Right lung (tissue), 2 donors: ENCODE measurements at regions not wholly inside any gene's neighbourhood (a gene's known extent, or its start where the extent isn't known, plus 50 kb on each side); places are given as distances from the start of the nearest gene placed in this dataset.
"Not testable (repeated sequence)": the region's sequence is repeated elsewhere in the genome, so short reads cannot be mapped to it uniquely, and the experiment has no call there.

Source experiments
- DNase-seq, 2 donors: peaks; one replicate each; pipeline ENCODE4 v3.0.0-alpha.2; 2013

DNA sequence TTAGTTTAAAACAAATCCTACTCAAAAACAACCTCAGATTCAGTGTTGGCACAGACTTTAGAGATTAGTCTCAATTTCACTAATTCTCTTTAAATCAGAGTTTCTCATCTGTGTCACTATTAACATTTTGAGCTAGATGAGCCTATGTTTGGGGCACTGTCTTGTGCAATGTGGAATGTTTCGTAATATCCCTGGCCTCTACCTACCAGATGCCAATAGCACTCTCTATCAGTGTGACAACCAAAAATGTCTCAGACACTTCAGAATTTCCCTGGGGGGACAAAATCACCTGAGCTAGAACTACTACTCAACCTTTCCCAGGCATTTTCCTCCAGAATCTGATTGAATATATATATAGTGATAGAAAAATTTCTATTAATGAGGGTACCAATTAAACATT, 465.2 kb upstream of the RGMB start:
- no peak for DNase-seq

DNA sequence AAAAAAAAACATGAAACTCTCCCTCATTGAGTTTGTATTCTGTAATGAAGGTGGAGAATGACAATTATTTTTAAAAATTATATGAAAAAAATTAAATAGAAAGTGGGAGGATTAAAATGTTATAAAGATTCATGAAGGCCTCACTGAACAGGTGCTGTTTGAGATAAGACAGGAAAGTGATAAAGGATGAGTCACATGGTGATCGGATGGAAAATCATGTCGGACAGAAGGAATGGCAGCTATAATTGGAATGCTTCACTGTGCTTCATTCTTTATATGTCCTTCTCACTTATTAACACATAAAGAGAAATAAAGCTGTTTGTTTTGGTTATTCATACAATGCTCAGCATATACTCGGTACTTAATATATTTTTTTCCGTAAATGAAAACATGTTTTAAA, 464.5 kb upstream of the RGMB start:
- DNase-seq: no peak

DNA sequence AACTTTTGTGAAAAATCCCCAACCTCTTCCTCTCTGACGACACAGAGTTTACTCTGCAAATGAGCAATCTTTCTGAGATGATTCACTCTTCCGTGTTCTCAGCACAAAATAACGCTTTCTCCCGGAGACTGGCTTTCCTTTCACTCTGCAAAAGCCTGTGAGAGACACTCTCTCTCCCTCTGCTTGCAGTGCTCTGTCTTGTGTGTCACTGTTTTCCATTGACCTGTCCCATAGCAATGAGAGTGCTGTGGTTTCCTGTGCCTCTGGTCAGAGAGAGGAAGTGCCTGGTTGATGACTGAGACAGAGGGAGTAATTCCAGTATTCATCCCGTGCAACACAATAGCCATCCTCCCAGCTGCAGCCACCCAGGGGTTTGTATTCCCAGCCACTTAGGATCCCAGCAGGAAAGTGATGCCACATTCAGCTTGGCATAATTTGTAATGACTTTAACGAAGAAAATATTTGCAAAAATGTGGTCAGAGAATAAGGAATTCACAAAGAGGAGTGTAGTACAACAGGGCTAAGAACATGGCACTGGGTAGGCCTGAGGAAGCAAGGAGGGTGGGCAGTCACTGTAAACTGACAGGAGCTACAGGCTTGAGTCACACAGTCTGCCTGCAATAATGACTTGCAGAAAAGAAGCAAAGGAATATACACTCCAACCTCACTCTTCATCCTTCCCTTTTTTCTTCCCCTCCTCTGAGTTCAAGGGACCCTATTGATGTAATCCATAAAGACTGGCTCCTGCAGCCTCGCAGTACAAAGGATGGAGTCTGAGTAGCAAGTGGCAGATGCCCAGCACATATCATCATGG, 463.5 kb upstream of the RGMB start:
- no peak for DNase-seq

DNA sequence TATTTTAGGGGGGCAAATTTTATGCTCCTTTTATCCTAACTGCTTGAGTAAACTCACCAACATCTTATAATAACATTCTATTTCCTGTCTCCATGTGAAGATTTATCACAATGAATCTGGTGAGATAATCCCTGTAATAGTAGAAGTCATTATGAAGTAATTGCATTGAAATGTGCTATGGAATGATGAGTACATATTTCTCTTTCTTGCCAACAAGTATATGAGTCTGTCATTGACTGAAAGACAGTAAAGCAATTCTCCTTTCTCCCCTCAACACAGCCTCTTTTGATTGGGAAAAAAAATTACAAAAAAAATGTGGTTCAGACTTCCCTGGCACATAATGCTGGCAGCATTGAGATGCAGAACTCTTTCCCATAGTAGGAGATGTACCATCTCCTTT, 459.2 kb upstream of the RGMB start:
- DNase-seq: no peak

DNA sequence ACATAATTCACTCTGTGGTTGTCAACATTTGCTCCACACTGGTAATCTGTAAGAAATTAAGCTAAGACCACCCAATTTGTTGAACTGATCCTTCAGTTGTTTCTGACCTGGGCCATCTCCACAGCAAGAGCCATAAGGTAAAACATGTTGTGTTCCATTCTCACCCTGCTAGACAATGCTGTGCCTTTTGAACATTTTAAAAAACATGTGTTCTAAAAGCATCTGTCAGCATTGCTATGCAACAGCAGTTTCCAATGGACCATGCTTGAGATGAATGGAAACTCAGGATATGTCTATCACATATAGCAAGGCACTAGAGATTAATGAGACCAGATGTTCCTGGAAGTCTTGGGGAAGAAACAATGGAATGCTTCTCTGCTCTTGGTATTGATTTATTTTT, 455.1 kb upstream of the RGMB start:
- DNase-seq: no peak

DNA sequence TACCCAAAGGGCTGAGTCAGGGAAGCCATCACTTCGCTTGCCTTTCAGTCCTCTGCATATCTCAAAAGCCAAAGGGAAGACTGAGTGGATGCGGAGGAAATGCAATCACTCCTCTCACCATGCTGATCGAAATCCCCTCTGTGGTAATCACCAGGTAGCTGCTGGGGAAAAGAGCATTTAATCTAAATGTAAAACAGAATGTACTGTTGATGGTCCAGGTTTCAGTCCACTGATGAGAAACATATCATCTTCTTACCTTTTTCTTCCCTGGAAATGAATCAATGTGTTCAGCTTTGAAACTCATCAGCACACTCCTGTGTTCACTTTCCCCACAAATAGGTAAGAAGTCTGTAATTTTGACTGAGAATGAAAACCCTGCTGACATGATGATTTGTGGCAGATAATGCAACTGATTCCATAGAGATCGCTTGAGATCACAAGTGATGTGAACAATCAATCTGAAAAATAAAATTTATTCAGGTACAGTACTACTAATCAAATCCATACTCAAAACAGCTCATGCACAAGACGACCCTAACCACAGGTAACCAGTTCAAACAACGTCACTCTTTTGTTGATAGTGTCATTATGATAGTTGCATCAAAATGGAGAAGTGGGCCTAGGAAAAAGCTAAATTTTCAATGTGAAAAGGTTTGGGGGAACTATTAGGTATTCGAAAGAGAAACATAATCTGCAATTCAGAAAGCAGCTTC, 454.0 kb upstream of the RGMB start:
- no peak for DNase-seq

DNA sequence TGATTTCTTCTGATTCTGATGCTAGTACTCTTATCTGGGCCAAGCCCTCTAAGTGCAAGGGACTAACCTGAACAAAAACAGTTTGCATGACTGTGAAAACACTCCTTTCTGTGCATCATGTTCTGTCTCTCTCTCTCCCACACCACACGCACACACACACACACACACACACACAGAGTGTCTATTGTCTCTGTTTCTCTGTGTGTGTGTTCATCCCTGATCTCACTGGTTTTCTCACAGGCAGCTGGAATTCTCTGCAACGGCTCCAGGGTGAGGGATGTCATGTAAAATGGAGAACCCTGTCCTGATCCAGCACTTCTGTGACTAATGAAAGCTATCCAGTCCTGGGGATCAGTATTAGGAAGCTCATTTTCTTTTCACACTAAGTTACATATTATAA, 453.1 kb upstream of the RGMB start:
- DNase-seq: no peak

DNA sequence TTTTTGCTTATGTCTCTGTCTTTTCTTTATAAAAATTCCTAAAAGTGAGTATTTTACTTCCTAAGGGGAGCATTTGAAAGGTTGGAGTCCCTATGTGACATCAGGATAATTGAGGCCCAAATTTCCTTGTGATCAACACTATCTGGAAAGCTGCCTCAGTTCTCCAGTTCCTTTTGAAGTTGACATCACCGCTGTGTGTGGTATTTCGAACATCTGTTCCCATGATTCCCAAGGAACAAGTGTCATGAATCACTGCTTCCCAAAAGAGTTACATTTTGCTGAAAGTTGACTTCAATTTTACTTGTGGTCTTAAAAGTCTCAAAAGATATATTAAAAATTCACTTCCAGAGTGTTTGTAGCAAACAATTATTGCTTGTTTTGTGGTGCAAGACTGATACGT, 452.1 kb upstream of the RGMB start:
- no peak for DNase-seq

DNA sequence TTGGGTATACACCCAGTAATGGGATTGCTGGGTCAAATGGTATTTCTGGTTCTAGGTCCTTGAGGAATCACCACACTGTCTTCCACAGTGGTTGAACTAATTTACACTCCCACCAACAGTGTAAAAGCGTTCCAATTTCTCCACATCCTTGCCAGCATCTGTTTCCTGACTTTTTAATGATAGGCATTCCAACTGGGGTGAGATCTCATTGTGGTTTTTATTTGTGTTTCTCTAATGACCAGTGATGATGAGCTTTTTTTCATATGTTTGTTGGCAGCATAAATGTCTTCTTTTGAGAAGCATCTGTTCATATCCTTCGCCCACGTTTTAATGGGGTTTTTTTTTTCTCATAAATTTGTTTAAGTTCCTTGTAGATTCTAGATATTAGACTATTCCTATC, 448.3 kb upstream of the RGMB start:
- DNase-seq: not testable (repeated sequence)

DNA sequence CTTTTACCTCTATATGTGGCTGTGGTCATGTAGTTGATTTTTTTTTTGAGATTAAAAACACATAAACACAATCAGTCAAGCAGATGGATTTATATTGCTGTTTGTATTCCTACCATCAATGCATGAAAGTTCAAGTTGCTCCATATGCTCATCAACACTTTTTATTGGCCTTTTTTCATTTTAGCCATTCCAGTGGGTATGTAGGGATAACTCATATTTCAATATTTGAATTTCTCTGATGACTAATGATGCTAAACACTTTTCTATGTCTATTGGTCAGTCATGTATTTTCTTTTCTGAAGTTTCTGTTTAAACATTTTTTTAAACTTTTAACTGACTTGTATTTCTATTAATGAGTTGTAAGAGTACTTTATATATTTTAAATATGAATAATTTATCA, 445.4 kb upstream of the RGMB start:
- DNase-seq: no peak

DNA sequence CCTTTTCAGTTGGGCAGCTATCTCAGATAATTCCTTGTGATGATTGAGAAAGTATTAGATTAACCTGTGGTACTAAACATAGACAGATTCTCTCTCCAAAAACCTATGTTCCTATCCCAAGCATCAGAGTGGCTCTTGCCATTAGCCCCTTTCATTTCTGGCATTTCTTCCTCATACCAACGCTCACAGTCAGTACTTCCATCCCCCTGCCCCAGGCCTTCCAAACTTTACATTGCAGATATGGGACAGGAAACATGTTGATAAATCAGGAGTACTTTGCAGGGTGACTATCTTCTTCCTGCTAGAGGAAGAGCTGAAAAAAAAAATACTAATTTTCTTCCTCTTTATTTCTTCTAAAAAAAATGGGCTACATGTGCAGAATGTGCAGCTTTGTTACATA, 442.6 kb upstream of the RGMB start:
- no peak for DNase-seq

DNA sequence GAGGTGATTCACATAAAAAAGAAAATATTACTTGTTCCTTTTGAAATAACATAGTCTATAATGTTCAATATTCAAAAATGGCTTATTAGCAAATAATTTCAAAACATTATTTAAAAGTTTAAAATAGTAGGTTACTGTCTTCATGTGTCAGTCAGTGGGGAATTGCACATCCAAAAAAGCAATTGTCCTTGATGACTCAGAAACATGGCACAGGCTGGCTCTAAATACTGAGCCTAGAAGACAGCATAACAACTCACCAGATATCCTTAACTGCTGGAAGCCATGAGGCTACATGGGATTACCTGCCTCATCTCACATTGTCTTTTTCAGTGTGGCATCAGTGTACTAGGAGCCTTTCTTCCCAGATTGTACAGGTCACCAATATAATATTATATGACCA, 439.5 kb upstream of the RGMB start:
- DNase-seq: no peak

DNA sequence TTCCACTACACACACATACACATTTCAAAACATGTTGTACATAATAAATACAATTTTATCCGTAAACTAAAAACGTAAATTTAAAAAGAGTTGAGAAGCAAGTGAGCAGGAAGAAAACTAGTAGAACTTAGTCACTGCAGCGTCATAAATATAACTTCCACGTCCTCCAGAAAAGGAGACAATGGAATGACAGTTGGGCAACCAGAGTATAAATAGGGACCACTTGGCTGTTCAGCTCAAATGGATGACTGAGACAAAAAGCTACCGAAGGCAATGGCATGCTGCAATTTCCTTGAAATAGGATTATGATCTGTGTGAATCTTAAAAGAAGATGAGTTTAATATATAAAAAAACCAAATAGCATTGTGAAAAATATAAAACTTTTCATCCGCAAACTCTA, 438.5 kb upstream of the RGMB start:
- no peak for DNase-seq

DNA sequence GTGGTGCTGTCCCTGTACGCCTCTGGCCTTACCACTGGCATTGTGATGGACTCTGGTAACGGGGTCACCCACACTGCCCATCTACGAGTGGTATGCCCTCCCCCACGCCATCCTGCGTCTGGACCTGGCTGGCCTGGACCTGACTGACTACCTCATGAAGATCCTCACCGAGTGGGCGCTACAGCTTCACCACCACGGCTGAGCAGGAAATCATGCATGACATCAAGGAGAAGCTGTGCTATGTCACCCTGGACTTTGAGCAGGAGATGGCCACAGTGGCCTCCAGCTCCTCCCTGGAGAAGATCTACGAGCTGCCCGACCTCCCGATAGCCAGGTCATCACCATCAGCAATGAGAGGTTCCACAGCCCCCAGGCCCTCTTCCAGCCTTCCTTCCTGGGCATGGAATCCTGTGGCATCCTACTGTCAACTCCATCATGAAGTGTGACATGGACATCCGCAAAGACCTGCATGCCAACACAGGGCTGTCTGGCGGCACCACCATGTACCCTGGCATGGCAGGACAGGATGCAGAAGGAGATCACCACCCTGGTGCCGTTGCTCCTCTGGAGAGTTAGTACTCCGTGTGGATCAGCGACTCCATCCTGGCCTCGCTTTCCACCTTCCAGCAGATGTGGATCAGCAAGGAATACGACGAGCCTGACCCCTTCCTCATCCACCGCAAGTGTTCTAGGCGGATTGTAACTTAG, 434.2 kb upstream of the RGMB start:
- no peak for DNase-seq

DNA sequence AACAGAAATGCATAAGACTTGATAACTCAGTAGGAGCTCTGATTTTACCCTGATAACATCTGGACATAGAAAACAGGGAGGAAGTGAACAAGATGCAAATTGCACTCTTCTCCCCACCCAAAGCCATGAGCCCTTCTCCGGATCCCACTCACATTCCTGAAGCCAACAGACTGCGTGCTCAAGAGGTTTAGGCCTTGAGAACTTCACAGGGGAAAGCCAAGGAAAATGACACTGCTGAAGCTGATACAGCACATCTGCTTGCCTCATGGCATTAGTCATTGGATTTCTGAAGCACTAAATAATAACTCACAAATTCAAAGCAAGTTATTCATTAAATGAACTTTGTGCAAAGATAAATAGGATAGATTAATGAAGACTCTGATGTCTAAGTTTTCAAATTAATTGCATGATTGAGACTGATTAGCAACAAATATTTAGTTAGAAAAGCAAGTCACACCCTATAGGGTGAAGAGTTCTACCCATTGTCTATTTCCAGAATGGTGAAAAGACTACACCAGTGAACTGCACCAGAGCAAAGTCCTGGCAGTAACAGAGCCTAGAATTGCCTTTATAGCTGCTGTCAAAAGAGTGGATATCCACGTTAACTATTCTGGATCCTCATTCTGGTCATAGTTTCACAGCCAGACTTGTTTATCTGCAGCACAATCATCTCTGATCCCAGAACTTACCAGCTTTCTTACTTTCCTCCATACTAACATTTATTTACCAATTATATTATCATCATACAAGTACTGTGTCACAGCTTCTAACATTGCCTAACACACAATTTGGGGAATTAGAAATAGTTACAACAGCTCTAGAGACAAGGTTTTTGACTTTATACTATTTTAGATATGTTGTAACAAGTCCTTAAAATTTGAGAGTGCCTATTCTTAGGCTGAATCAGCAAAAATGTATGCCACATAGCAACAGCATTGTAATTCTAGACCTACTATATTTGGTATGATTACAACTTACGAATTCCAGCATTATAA, 432.1 kb upstream of the RGMB start:
- DNase-seq: no peak

DNA sequence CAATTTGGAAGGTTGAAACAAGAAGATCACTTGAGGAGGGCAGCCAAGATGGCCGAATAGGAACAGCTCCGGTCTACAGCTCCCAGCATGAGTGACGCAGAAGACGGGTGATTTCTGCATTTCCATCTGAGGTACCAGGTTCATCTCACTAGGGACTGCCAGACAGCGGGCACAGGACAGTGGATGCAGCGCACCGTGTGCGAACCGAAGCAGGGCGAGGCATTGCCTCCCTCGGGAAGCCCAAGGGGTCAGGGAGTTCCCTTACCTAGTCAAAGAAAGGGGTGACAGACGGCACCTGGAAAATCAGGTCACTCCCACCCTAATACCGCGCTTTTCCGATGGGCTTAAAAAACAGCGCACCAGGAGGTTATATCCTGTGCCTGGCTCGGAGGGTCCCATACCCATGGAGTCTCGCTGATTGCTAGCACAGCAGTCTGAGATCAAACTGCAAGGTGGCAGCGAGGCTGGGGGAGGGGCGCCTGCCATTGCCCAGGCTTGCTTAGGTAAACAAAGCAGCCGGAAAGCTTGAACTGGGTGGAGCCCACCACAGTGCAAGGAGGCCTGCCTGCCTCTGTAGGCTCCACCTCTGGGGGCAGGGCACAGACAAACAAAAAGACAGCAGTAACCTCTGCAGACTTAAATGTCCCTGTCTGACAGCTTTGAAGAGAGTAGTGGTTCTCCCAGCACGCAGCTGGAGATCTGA, 430.4 kb upstream of the RGMB start:
- DNase-seq: not testable (repeated sequence)

DNA sequence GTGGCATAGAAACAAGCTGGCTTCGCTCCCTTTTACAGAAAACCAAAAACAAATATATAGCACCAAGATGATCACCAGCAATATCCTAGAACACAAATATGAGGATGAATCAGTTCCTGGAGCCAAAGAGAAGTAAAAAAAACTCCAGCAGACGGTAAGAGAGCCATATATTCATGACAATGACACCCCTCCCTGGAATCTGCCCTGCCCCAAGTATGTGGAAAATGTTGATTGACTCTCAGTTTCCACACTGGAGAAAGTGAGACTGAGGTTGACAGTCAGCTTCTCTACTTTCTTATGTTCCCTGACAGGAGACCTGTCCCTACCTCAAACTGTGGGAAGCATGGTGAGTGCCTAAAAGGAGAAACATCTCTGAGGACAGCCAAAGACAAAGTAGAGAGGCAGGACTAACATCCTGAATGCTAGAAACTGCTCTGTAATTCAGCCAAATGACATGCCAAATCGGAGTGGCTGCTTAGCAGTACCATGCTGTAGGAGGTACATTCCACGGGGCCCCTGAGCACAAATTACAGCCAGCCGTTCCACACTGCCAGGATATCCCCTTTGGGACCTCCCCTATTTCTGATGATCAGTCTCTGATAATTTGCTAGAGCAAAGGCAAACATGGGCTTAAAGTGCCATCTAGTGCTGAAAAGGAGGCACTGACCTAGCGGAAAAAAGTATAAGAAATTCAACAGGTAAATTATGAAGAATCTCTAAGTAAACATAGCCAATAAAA, 424.0 kb upstream of the RGMB start:
- DNase-seq: no peak

DNA sequence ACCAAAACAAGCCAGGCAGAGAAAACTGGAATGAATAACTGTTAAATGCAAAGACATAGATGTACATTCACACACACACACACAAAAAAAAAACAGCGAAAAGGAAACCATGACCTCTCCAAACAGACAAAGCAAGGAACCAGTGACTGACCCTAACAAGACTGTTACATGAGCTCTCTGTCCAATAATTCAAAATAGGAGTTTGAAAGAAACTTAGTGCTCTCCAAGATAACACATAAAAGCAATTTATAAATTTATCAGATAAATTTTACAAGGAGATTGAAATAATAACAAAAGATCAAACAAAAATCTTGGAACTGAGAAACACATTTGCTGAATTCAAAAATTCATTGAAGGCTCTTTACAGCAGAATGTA, 423.5 kb upstream of the RGMB start:
- no peak for DNase-seq

DNA sequence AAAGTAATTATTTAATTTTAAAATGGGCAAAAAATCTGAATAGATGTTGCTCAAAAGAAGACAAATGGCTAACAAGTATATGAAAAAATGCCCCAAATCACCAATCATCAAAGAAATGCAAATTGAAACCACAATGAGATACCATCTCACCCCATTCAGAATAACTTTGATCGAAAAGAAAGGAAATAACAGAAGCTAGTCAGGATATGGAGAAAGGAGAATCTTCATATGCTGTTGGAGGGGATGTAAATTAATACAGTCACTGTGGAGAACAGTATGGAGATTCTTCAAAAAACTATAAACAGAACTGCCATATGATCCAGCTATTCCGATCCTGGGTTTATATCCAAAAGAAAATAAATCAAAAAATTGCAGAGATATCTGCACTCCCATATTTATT, 418.5 kb upstream of the RGMB start:
- DNase-seq: no peak

DNA sequence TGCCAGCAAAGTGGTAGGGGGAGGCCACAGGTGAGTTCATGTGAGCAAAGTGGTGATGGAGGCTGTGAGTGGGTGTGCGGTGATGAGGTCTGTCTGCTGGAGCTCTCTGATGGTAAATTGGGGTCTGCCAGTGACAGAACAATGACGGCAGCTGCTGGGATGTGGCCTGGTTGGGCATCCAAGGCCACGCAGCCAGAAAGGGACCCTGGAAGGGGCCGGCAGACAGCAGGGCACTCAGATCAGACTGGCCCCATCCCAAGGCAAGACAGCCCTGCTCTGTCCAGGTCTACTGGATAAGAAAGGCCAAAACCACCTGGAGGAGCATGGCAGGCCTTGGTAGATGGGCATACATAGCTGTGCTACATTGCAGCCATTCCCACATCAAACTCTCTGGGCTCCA, 412.9 kb upstream of the RGMB start:
- DNase-seq: no peak
